ENCODE measurements at regions not wholly inside any gene's neighbourhood (a gene's known extent, or its start where the extent isn't known, plus 50 kb on each side); places are given as distances from the start of the nearest gene placed in this dataset.

DNA sequence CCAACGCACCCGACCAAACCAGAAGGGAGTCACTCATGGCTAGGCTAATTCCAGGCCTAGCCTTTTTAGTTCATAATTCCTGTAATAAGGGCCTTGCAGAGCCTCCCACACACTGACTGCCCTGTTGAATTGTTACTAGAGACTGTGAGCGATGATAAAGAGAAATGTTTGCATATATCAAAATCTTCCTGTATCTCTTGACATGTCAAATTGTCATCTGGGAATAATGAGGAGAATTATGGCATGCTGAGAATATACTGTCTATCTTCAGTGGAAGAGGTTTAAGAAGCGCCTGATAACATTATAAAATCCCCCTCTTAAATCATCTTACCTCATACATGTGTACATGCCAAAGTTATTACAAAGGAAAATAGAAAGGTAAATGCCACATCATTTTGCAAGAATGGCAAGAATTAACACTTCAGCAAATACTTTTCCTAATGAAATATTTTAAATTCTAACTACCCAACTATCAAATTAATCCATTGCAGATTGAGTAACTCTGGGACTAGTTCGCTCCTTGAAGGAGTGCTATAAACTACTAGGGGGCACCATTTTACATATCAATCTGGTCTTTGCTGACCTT is 144.1 kb downstream of the CENPF start:
- Histone ChIP-seq H2AFZ (ENCODE audit: insufficient read depth, low read depth, low read length, poor library complexity, severe bottlenecking) (no peak overlapping the region), H3K4me2 (replicated peaks; ENCODE audit: low read depth, low read length, poor library complexity, severe bottlenecking) (no peak overlapping the region), H3K27me3 (replicated peaks in 1 of 4; ENCODE audit: control extremely low read depth in 1 of 4, control insufficient read depth in 3 of 4, insufficient read depth in 4 of 4, low read length in 3 of 4) (no peaks in the 10 kb centered on the region), H3K27ac (ENCODE audit: low read length in 2 of 2) (no peak overlapping the region), H3K9ac (ENCODE audit: low read length) (no peak overlapping the region), H3K9me3 (ENCODE audit: control extremely low read depth in 1 of 3, control insufficient read depth in 2 of 3, insufficient read depth in 1 of 3, low read length in 2 of 3) (peaks cover 0 to 3% (median 0%) of the 10 kb centered on the region in 3 donors), H3K36me3 (replicated peaks in 1 of 2; ENCODE audit: control extremely low read depth in 1 of 2, control insufficient read depth in 1 of 2, extremely low read depth in 1 of 2, insufficient read depth in 2 of 2, low read length in 1 of 2) (no peaks in the 10 kb centered on the region), H3K4me1 (ENCODE audit: control insufficient read depth in 2 of 2, insufficient read depth in 2 of 2, low read length in 2 of 2) (no peaks in the 10 kb centered on the region), H3K4me3 (ENCODE audit: control extremely low read depth in 1 of 5, extremely low read depth in 1 of 5, insufficient read depth in 1 of 5, low read depth in 2 of 5, low read length in 4 of 5) (no peak overlapping the region), H4K20me1 (ENCODE audit: control insufficient read depth, insufficient read depth, low read length, poor library complexity, severe bottlenecking) (no peaks in the 10 kb centered on the region), H3K79me2 (ENCODE audit: control insufficient read depth, insufficient read depth, low read length) (no peaks in the 10 kb centered on the region)
- ATAC-seq (ENCODE audit: low read depth) (no peak), DNase-seq (no peak)
- ChIA-PET CTCF (no interaction called here), POLR2A (no interaction called here)
- TF ChIP-seq, protein P1, sequence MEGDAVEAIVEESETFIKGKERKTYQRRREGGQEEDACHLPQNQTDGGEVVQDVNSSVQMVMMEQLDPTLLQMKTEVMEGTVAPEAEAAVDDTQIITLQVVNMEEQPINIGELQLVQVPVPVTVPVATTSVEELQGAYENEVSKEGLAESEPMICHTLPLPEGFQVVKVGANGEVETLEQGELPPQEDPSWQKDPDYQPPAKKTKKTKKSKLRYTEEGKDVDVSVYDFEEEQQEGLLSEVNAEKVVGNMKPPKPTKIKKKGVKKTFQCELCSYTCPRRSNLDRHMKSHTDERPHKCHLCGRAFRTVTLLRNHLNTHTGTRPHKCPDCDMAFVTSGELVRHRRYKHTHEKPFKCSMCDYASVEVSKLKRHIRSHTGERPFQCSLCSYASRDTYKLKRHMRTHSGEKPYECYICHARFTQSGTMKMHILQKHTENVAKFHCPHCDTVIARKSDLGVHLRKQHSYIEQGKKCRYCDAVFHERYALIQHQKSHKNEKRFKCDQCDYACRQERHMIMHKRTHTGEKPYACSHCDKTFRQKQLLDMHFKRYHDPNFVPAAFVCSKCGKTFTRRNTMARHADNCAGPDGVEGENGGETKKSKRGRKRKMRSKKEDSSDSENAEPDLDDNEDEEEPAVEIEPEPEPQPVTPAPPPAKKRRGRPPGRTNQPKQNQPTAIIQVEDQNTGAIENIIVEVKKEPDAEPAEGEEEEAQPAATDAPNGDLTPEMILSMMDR (IDR thresholded peaks at IDR 0.05), result no peak
- TF ChIP-seq EZH2 (IDR thresholded peaks at IDR 0.05; ENCODE audit: borderline replicate concordance, insufficient read depth, low read depth, low read length, poor library complexity, severe bottlenecking), result no peak
- Mint-ChIP-seq H3K27me3 (no peaks in the 10 kb centered on the region), H3K27ac (no peak overlapping the region), H3K9me3 (ENCODE audit: insufficient read depth) (no peaks in the 10 kb centered on the region), H3K4me3 (no peak overlapping the region), H3K4me1 (no peaks in the 10 kb centered on the region)
- WGBS (ENCODE audit: insufficient coverage), result 100% methylated on average over 2 of the region's 5 CpGs
- intact Hi-C loops (cut with micrococcal nuclease), result no loop called here

DNA sequence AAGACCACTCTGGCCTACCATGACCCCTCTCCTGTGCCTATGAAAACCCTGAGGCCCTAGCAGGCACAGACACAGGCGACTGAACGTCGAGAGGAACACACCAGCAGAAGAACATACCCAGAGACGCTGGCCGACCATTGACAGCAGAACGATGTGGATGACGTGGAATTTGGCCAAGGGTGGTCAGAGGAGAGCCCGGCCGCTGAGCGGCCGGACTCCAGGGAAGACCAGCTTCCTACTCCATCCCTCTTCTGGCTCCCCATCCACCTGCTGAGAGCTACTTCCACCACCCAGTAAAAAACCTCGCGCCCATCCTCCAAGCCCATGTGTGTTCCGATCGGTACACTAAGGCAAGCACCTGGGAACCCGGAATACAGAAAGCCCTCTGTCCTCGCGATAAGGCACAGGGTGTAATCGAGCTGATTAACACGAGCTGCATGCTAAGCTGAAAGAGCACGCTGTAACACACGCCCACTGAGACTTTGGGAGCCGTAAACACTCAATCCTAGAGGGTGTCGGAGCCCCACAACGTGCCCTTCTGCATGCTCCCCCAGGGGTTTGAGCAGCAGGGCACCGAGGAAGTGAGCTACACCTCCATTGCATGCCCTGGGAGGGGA is 150.3 kb downstream of the CENPF start:
- no peak for ATAC-seq (ENCODE audit: low read depth)
- no peak overlapping the region for H3K27ac Mint-ChIP-seq
- no peaks in the 10 kb centered on the region for H3K36me3 ChIP-seq (replicated peaks in 1 of 2; ENCODE audit: control extremely low read depth in 1 of 2, control insufficient read depth in 1 of 2, extremely low read depth in 1 of 2, insufficient read depth in 2 of 2, low read length in 1 of 2)
- CTCF ChIA-PET, result no interaction called here
- H3K9ac ChIP-seq (ENCODE audit: low read length), result no peak overlapping the region
- H3K9me3 ChIP-seq (ENCODE audit: control extremely low read depth in 1 of 3, control insufficient read depth in 2 of 3, insufficient read depth in 1 of 3, low read length in 2 of 3), result peaks cover 0 to 7% (median 6%) of the 10 kb centered on the region in 3 donors
- no peaks in the 10 kb centered on the region for H3K27me3 ChIP-seq (replicated peaks in 1 of 4; ENCODE audit: control extremely low read depth in 1 of 4, control insufficient read depth in 3 of 4, insufficient read depth in 4 of 4, low read length in 3 of 4)
- no peak overlapping the region for H3K4me2 ChIP-seq (replicated peaks; ENCODE audit: low read depth, low read length, poor library complexity, severe bottlenecking)
- no peak overlapping the region for H3K4me3 Mint-ChIP-seq
- H3K79me2 ChIP-seq (ENCODE audit: control insufficient read depth, insufficient read depth, low read length), result no peaks in the 10 kb centered on the region
- POLR2A ChIA-PET, result no interaction called here
- no peaks in the 10 kb centered on the region for H3K9me3 Mint-ChIP-seq (ENCODE audit: insufficient read depth)
- H3K4me1 Mint-ChIP-seq, result no peaks in the 10 kb centered on the region
- H4K20me1 ChIP-seq (ENCODE audit: control insufficient read depth, insufficient read depth, low read length, poor library complexity, severe bottlenecking), result no peaks in the 10 kb centered on the region
- no peaks in the 10 kb centered on the region for H3K4me1 ChIP-seq (ENCODE audit: control insufficient read depth in 2 of 2, insufficient read depth in 2 of 2, low read length in 2 of 2)
- 86% methylated on average over 25 of the region's 26 CpGs for WGBS (ENCODE audit: insufficient coverage)
- TF ChIP-seq, protein P1 (IDR thresholded peaks at IDR 0.05), result no peak
- TF ChIP-seq EZH2 (IDR thresholded peaks at IDR 0.05; ENCODE audit: borderline replicate concordance, insufficient read depth, low read depth, low read length, poor library complexity, severe bottlenecking), result no peak
- intact Hi-C loops (cut with micrococcal nuclease), result no loop called here
- no peaks in the 10 kb centered on the region for H3K27me3 Mint-ChIP-seq
- no peak overlapping the region for H3K27ac ChIP-seq (ENCODE audit: low read length in 2 of 2)
- no peak overlapping the region for H2AFZ ChIP-seq (ENCODE audit: insufficient read depth, low read depth, low read length, poor library complexity, severe bottlenecking)
- no peak overlapping the region for H3K4me3 ChIP-seq (ENCODE audit: control extremely low read depth in 1 of 5, extremely low read depth in 1 of 5, insufficient read depth in 1 of 5, low read depth in 2 of 5, low read length in 4 of 5)
- DNase-seq, result no peak
